GM23248 (cell line): ENCODE measurements at regions not wholly inside any gene's neighbourhood (a gene's known extent, or its start where the extent isn't known, plus 50 kb on each side); places are given as distances from the start of the nearest gene placed in this dataset.

ENCODE experiments used
- EZH2 ChIP-seq: fragments of 200-600 bp; sonication (generic); IDR thresholded peaks from 2 replicates; pipeline ENCODE4 v1.6.1; 2018; ENCODE audit warnings: antibody characterized with exemption, mild to moderate bottlenecking; ENCODE audit not compliant: insufficient read depth, poor library complexity, severe bottlenecking
- EZH2phosphoT487 ChIP-seq: fragments of 200-600 bp; sonication (generic); IDR thresholded peaks from 2 replicates; pipeline ENCODE4 v1.6.1; 2018; ENCODE audit warnings: antibody characterized with exemption, moderate library complexity, mild to moderate bottlenecking, low read depth; ENCODE audit not compliant: insufficient read depth

DNA sequence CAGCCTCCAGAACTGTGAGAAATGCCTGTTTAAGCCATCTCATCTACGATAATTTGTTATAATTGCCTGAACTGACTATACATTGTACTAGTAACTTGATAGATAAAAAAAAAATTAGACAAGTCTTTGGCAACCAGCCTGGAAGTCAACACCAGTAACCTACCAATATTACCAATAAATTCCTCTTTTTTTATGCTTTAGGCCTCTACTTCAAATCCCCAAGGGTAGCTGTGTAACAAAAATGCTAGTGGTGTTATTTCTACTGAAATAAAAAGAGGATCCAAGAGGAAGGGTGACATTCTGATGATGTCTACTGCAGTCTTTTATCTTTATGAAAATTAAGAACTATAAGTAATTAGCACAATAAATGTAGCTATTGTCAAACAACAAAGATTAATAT is 151.7 kb upstream of the SAMSN1 start:
- TF ChIP-seq EZH2phosphoT487 (no peak), EZH2 (no peak)
